ENCODE measurements at regions not wholly inside any gene's neighbourhood (a gene's known extent, or its start where the extent isn't known, plus 50 kb on each side); places are given as distances from the start of the nearest gene placed in this dataset.

- no peak for TF ChIP-seq CTCF (IDR thresholded peaks at IDR 0.05; ENCODE audit: poor library complexity, severe bottlenecking)
- H3K4me1 ChIP-seq (ENCODE audit: insufficient read depth, poor library complexity, severe bottlenecking) = no peaks in the 10 kb centered on the region
- no peaks in the 10 kb centered on the region for H3K36me3 ChIP-seq (ENCODE audit: low read depth)
- H3K4me3 ChIP-seq (ENCODE audit: severe bottlenecking) = no peak overlapping the region
- ATAC-seq (ENCODE audit: low read depth) (no peak), DNase-seq (ENCODE audit: low spot score) (no peak)
- peaks cover 8% of the 10 kb centered on the region for H3K27me3 ChIP-seq (ENCODE audit: insufficient read depth, poor library complexity, severe bottlenecking)
- no peaks in the 10 kb centered on the region for H3K9me3 ChIP-seq (ENCODE audit: severe bottlenecking)
- no peak overlapping the region for H3K27ac ChIP-seq (ENCODE audit: poor library complexity, severe bottlenecking)
These were observed 711.8 kb upstream of the GRM3 start for GRCh38 chr7:85931919-85932318.

- Histone ChIP-seq H3K36me3 (ENCODE audit: low read depth) (no peaks in the 10 kb centered on the region), H3K4me1 (ENCODE audit: insufficient read depth, poor library complexity, severe bottlenecking) (no peaks in the 10 kb centered on the region), H3K27me3 (ENCODE audit: insufficient read depth, poor library complexity, severe bottlenecking) (peaks cover 8% of the 10 kb centered on the region), H3K9me3 (ENCODE audit: severe bottlenecking) (no peaks in the 10 kb centered on the region), H3K27ac (ENCODE audit: poor library complexity, severe bottlenecking) (no peak overlapping the region), H3K4me3 (ENCODE audit: severe bottlenecking) (no peak overlapping the region)
- DNase-seq (ENCODE audit: low spot score) (no peak), ATAC-seq (ENCODE audit: low read depth) (no peak)
- no peak for TF ChIP-seq CTCF (IDR thresholded peaks at IDR 0.05; ENCODE audit: poor library complexity, severe bottlenecking)
These were observed 715.2 kb upstream of the GRM3 start for GRCh38 chr7:85928500-85928899.

- TF ChIP-seq CTCF (IDR thresholded peaks at IDR 0.05; ENCODE audit: poor library complexity, severe bottlenecking) = no peak
- Histone ChIP-seq H3K27ac (ENCODE audit: poor library complexity, severe bottlenecking) (no peak overlapping the region), H3K4me1 (ENCODE audit: insufficient read depth, poor library complexity, severe bottlenecking) (no peaks in the 10 kb centered on the region), H3K4me3 (ENCODE audit: severe bottlenecking) (no peak overlapping the region), H3K9me3 (ENCODE audit: severe bottlenecking) (no peaks in the 10 kb centered on the region), H3K27me3 (ENCODE audit: insufficient read depth, poor library complexity, severe bottlenecking) (peaks cover 8% of the 10 kb centered on the region), H3K36me3 (ENCODE audit: low read depth) (no peaks in the 10 kb centered on the region)
- DNase-seq (ENCODE audit: low spot score) (no peak), ATAC-seq (ENCODE audit: low read depth) (no peak)
These were observed 716.5 kb upstream of the GRM3 start for GRCh38 chr7:85927226-85927625.

GRCh38 chr7:85924062-85924461, 719.6 kb upstream of the GRM3 start:
- Histone ChIP-seq H3K4me3 (ENCODE audit: severe bottlenecking) (no peak overlapping the region), H3K4me1 (ENCODE audit: insufficient read depth, poor library complexity, severe bottlenecking) (no peaks in the 10 kb centered on the region), H3K9me3 (ENCODE audit: severe bottlenecking) (no peaks in the 10 kb centered on the region), H3K27ac (ENCODE audit: poor library complexity, severe bottlenecking) (no peak overlapping the region), H3K27me3 (ENCODE audit: insufficient read depth, poor library complexity, severe bottlenecking) (peaks cover 6% of the 10 kb centered on the region), H3K36me3 (ENCODE audit: low read depth) (no peaks in the 10 kb centered on the region)
- DNase-seq (ENCODE audit: low spot score) (no peak), ATAC-seq (ENCODE audit: low read depth) (no peak)
- TF ChIP-seq CTCF (IDR thresholded peaks at IDR 0.05; ENCODE audit: poor library complexity, severe bottlenecking) = no peak

GRCh38 chr7:85916016-85916415, 727.7 kb upstream of the GRM3 start:
- Histone ChIP-seq H3K4me1 (ENCODE audit: insufficient read depth, poor library complexity, severe bottlenecking) (no peaks in the 10 kb centered on the region), H3K27me3 (ENCODE audit: insufficient read depth, poor library complexity, severe bottlenecking) (peaks cover 5% of the 10 kb centered on the region), H3K9me3 (ENCODE audit: severe bottlenecking) (no peaks in the 10 kb centered on the region), H3K4me3 (ENCODE audit: severe bottlenecking) (no peak overlapping the region), H3K27ac (ENCODE audit: poor library complexity, severe bottlenecking) (no peak overlapping the region), H3K36me3 (ENCODE audit: low read depth) (no peaks in the 10 kb centered on the region)
- ATAC-seq (ENCODE audit: low read depth) (no peak), DNase-seq (ENCODE audit: low spot score) (no peak)
- no peak for TF ChIP-seq CTCF (IDR thresholded peaks at IDR 0.05; ENCODE audit: poor library complexity, severe bottlenecking)

All from RWPE2 (cell line).